ENCODE measurements at regions not wholly inside any gene's neighbourhood (a gene's known extent, or its start where the extent isn't known, plus 50 kb on each side); places are given as distances from the start of the nearest gene placed in this dataset.
A peak's percentile ranks its signal among the peaks of the same experiment; 100 is the strongest.

GRCh38 chrX:9087271-9088040, 53.5 kb upstream of the FAM9B start:
- no peak for DNase-seq

DNA sequence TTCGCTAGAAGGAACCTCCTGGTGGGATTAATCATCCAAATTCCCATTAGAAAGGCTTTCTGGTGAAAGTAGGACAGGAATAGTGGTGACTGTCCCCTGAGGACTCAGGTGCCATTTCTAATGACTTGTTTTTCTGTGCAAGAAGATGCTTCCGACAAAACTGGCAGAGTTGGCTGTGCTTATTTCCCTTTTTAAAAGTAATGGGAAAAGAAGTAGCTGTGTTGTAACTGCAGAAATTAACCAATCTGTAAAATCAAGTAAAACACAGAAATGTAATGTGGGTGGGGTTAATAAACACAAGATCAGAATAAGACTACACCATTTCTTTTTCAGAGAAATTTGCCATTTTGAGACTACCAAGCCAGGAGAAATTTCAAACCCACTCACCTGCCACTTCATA, 55.0 kb upstream of the FAM9B start:
- no peak for DNase-seq

DNA sequence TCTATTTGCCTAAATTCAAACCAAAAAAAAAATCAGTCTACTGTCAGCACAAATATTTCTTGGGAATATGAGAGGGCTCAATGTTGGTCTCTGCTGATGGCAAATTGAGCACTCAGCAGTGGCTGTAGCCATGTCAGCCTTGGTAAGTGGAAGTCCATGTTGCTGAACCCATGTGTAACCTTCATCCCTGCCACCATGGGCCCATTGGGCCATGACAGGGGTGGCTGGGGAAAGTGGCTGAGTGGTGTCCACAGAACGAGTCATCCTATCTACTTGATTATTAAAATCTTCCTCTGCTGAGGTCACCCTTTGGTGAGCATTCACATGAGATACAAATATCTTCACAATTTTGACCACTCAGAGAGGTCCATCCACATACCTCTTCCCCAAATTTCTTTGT, 56.8 kb upstream of the FAM9B start:
- DNase-seq: no peak

DNA sequence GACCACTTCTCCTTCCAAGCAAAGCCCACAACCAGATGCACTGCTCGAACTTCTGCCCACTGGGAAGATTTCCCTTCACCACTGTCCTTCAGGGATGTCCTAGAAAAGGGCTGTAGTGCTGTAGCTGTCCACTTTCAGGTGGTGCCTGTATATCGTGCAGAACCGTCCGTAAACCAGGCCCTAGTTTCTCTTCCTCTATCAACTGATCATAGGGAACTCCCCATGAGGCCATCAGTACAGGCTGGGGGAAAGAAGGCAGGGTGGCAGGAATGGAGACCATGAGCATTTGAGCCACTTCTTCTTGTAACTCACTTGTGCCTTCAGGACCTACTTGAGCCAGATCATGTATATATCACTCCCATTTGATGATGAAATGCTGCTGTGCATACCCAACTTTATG, 57.3 kb upstream of the FAM9B start:
- no peak for DNase-seq

DNA sequence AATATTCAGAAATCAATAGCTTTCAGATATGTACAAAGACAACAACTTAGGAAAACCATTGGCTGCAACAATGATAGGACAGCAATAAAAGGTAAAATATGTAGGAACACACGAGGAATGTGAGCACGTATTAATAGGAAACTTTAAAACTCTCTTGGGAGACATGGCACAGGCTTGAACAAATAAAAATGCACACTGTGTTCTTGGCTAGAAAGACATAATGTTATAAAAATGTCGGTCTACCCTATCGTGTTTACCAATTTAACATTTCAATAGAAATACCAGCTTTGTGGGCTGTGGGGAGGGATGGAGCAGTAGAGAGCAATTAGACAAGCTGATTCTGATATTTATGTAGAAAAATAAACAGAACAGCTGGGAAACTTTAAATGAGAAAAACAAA, 69.0 kb upstream of the FAM9B start:
- DNase-seq: no peak

GRCh38 chrX:9108054-9108453, 74.1 kb upstream of the FAM9B start:
- DNase-seq: no peak

DNA sequence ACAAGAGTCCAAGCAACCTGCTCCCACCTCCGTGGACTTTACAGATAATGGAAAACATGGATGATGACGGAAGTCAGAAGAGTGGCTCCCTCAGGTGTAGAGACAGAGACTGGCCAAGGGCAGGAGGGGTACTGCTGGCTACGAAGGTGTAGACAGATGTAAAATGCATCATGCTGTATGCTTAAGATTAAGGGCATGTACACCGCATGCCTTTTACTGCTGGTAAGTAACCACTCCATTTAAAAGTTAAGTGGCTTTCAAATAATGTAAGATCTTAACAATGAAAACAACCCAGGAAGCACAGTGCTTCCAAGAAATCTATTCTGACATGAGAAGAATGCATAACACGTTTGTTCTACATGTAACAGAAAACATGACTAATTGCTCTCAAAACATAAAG, 76.9 kb upstream of the FAM9B start:
- no peak for DNase-seq

DNA sequence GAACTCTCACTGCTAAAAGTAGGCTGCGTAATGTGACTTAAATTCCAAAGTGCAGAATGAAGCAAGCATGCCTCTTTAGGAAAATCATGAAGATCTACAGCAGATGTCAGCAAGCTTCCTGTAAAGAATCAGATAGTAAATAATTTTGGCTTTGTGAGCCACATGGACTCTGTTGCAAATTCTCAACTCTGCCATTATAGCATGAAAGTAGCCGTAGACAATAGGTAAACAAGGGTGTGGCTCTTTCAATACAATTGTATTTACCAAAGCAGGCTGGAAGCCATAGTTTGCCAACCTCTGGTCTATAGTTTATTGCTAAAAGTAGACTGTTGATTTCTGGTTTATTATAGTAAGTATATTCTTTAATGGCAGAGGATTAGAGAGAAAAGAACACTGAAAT, 80.3 kb upstream of the FAM9B start:
- no peak for DNase-seq

DNA sequence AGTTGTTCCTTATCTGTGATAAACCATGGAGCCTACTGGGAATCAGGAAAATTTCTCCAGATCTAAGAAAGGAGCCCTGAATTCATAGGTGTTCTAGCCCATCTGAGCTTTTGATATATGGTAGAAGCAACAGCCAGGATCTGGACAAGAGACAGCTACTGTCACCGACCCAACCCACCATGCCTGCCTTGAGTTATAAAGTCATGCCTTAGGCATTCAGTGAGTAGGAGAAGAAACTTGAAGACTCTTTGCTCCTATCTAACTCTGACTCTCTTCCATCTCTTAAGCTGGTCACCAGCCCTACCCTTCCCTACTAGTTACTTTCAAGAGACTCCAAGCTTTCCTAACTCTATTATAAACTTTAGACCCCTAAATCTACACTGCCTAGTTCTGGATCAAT, 83.9 kb upstream of the FAM9B start:
- no peak for DNase-seq

GRCh38 chrX:9122519-9123245, 88.8 kb upstream of the FAM9B start:
- DNase-seq: no peak

DNA sequence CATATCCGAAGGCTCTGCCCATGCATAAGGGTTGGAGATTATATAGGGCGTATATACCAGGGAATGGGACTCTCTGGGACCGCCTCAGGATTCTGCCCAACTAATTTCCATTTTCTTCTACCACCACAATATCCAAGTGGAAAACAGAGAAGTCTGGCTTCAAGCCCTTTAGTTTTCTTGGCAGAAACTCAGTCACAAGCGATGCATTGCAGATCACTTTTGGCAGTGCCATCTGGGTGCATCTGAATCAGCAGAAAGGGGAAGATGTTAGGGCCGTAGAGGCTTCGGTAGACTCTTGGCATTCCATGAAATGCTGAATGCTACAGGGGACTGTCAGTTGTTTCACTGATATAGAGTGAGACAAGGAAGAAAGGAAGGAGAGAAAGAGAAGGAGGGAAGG, 94.1 kb upstream of the FAM9B start:
- DNase-seq: no peak

GRCh38 chrX:9130031-9130430, 96.1 kb upstream of the FAM9B start:
- DNase-seq: no peak

- no peak for DNase-seq
These were observed 97.1 kb upstream of the FAM9B start for GRCh38 chrX:9131066-9131465.

DNA sequence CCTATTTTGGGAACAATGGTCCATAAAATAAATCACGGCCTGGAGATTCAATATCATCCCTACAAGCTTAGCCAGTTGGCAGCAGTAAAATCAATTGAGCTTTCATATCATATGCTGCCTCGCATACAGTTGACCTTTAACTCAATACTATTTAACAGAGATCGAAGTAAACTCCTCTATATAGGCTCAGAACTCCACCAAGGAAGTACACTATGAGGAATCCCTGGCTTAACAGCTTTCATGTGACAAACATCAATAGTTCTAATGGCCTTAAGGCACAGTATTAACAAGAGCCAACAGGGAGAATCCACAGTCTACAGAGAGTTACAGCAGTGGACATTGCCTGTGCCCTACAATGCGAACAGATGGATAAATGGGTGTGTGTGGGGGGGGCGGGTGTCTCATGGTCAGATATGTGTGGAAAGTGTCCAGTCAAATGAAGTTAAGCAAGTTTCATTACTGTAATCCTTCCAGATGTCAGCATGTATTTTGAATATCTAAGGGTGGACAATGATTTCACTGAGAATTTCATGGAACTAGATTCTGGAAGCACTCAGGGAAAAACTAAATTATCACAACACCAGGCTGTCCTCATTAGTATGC, 98.2 kb upstream of the FAM9B start:
- no peak for DNase-seq

DNA sequence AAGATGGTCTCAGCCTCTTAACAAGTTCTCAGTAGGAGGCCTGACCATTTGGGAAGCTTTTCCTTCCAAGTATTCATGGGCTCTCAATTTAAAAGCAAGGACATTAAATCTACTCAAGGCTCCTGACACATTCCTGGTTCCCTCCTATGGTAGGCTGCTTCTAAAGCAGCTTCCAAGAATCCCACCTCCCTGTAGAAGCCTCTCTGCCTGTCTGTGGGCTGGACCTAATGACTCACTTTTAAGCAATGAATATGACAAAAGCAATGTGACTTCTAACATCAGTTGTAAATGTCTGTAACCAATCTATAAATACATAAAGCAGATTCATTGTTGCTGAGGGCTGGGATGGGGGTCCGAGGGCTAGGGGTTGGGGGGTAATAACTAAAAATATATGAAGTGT, 99.5 kb upstream of the FAM9B start:
- no peak for DNase-seq

DNA sequence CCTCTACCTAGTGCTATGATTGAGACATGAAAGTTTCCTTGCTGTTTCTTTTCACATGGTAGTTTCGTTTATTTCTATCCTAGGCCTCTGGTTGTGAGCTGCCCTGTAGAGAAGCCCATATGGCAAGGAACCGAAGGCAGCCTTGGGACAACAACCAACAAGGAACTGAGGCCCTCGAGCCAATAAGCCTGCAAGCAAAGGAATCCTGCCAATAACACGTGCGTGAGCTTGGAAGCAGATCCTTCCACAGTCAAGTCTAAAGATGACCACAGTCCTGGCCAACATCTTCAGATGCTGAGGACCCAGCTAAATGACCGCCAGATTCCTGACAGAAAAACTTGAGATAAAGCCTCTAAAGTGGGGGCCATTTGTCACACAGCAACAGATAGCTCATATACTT, 100.4 kb upstream of the FAM9B start:
- no peak for DNase-seq

GRCh38 chrX:9135901-9136510, 102.1 kb upstream of the FAM9B start:
- peak; percentile 15 to 48 for DNase-seq

DNA sequence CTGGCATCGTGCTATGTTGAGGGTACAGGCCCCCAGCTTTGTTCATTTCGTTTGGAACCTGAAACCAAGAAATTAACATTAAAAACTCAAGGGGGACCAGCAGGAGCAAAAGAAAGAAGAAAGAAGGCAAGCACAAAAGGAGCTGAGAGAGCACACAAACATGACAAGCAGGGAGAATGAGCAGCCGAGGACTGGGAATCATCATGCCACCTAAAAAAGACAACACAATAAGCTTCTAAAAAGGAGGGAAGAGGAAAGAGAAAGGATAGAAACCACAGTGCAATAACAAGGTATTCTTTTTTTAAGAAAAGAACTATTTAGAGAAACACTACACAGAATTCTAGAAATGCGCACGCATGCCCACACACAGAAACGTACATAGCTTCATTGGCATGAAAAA, 103.2 kb upstream of the FAM9B start:
- DNase-seq: no peak

GRCh38 chrX:9141496-9141895, 107.6 kb upstream of the FAM9B start:
- DNase-seq: no peak

DNA sequence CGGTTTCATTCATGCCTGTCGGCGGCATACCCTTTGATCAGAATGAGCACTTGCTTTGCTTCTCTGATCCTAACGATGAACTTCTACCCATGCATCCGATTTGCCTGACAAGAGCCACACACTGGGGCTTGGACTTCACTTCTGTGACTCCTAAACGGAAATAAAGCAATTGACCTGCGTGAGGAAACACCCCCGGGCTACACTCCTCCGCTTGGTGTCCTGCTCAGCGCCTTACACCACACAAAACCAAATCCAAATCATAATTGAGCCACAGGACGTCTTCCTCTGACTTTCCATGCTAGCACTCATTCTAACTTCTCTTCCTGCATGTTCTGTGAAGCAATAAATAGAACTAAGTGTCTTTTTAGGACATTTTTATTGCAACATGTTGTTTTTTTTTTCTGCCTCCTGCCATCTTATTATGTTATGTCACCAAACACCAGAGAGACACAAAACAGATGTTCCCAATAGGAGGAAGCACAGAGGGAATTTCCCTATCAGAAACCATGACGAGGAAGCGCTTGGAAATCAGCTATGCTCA, 110.8 kb upstream of the FAM9B start:
- DNase-seq: no peak

DNA sequence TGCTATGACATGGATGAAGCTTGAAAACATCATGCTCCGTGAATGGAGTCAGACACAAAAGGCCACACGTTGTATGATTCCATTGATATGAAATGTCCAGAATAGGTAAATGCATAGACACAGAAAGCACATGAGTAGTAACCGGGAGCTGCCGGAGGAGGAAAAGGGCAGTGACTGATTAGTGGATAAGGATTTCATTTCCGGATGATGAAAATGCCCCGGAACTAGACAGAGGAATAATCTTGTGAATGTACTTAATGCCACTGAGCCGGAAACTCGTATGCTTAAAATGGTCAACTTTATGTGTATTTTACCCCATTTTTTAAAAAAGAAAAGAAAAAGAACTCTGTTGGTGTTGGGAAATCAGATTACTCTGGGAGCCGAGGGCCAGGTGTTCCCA, 112.7 kb upstream of the FAM9B start:
- DNase-seq: no peak

DNA sequence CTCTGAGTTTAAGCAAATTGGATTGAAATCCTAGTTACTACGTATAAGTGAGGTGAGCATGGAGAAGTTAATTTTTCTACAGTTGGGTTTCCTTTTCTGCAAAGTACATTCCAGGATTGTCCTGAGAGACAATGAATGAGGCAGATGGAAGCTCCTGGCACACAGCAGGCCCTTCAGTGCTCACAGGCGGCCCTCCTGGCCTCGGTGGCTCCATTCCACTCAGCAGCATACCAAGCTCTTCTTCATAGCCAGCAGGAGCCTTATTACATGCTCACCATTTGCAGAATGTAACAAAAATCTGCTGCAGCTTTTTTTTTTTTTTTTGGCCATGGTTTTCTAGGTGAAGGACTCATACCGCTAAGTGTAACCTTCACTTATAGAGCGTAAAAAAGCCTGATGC, 113.2 kb upstream of the FAM9B start:
- no peak for DNase-seq

DNA sequence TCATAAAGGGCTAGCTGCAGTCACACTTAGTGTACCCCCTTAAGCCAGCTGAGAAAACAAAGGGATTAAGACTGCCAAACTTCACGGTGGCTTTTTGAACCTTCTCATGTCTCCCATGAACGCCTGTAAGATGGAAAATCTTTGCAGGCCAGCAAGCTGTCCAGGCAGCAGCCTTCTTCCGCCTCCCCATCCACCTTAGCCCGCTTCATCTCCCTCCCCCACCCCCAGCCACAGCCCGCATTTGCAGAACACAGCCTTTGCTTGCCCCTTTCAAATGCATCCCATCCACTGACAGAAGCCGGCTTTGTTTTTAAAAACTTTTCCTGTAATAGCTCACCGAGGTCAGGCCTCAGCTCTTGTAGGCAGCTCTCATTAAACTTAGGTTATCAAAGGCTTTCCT, 113.8 kb upstream of the FAM9B start:
- no peak for DNase-seq

Measured in NCI-H524 (cell line).